Ovary (tissue), 3 donors: ENCODE measurements at regions not wholly inside any gene's neighbourhood (a gene's known extent, or its start where the extent isn't known, plus 50 kb on each side); places are given as distances from the start of the nearest gene placed in this dataset.

ENCODE experiments used
- EP300 ChIP-seq: sonication (generic); formaldehyde crosslinking; IDR thresholded peaks from one replicate; pipeline ENCODE4 v1.6.1; 2017; ENCODE audit warnings: antibody characterized with exemption
- POLR2A ChIP-seq: fragments of 450-650 bp; IDR thresholded peaks from one replicate; pipeline ENCODE4 v1.6.1; 2017; ENCODE audit warnings: antibody characterized with exemption, mild to moderate bottlenecking, moderate library complexity
- TF ChIP-seq, protein P1 (sequence below), 3 donors: fragments of 450-650 bp in 2 of 3; fragments of 200-600 bp in 1 of 3; IDR thresholded peaks; one replicate each; pipeline versions ENCODE4 v1.5.1 to v1.8.0; 2016 to 2022; ENCODE audit warnings: antibody characterized with exemption in 3 of 3, mild to moderate bottlenecking in 1 of 3
- donor health status: DM: no; HTN: no; CAD: no.

DNA sequence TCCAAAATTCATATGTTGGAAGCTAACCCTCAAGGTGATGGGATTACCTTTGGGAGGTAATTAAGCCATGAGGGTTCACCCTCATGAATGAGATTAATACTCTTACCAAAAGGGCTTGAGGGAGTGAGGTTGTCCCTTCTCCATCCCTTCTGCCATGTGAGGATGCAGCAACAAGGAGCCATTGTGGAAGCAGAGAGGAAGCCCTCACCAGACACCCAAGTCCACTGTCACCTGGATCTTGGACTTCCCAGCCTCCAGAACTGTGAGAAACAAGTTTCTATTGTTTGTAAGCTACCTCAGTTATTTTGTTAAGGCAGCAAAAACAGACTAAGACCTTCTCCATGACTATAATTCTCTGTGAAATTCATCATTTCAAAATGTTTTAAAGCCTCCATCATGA lies 125.7 kb downstream of the FAM124B start:
- TF ChIP-seq, protein P1, sequence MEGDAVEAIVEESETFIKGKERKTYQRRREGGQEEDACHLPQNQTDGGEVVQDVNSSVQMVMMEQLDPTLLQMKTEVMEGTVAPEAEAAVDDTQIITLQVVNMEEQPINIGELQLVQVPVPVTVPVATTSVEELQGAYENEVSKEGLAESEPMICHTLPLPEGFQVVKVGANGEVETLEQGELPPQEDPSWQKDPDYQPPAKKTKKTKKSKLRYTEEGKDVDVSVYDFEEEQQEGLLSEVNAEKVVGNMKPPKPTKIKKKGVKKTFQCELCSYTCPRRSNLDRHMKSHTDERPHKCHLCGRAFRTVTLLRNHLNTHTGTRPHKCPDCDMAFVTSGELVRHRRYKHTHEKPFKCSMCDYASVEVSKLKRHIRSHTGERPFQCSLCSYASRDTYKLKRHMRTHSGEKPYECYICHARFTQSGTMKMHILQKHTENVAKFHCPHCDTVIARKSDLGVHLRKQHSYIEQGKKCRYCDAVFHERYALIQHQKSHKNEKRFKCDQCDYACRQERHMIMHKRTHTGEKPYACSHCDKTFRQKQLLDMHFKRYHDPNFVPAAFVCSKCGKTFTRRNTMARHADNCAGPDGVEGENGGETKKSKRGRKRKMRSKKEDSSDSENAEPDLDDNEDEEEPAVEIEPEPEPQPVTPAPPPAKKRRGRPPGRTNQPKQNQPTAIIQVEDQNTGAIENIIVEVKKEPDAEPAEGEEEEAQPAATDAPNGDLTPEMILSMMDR (IDR thresholded peaks at IDR 0.05) = no peak
- TF ChIP-seq POLR2A (no peak), EP300 (no peak)
